Eye (tissue), 1 donor: ENCODE measurements at regions not wholly inside any gene's neighbourhood (a gene's known extent, or its start where the extent isn't known, plus 50 kb on each side); places are given as distances from the start of the nearest gene placed in this dataset.

Source experiments
- DNase-seq: peaks from one replicate; pipeline ENCODE4 v3.0.0-alpha.2; 2015

- no peak for DNase-seq
Measured at GRCh38 chr18:22628795-22629510, 211.2 kb upstream of the CTAGE1 start.

- no peak for DNase-seq
Measured at GRCh38 chr18:22630980-22631379, 213.3 kb upstream of the CTAGE1 start.

- no peak for DNase-seq
Measured at GRCh38 chr18:22632191-22632590, 214.5 kb upstream of the CTAGE1 start.

GRCh38 chr18:22634464-22634863, 216.7 kb upstream of the CTAGE1 start:
- DNase-seq, result no peak

GRCh38 chr18:22637787-22638186, 220.1 kb upstream of the CTAGE1 start:
- no peak for DNase-seq

- no peak for DNase-seq
Measured at GRCh38 chr18:22639026-22639463, 221.3 kb upstream of the CTAGE1 start.

- no peak for DNase-seq
Measured at GRCh38 chr18:22639561-22639960, 221.8 kb upstream of the CTAGE1 start.

- DNase-seq, result no peak
Measured at GRCh38 chr18:22640281-22640842, 222.6 kb upstream of the CTAGE1 start.

- DNase-seq, result no peak
Measured at GRCh38 chr18:22641958-22642357, 224.2 kb upstream of the CTAGE1 start.

- no peak for DNase-seq
Measured at GRCh38 chr18:22643731-22644130, 226.0 kb upstream of the CTAGE1 start.

- no peak for DNase-seq
Measured at GRCh38 chr18:22650247-22650646, 232.5 kb upstream of the CTAGE1 start.

- no peak for DNase-seq
Measured at GRCh38 chr18:22657619-22658018, 239.9 kb upstream of the CTAGE1 start.

- no peak for DNase-seq
Measured at GRCh38 chr18:22658318-22658717, 240.6 kb upstream of the CTAGE1 start.

- no peak for DNase-seq
Measured at GRCh38 chr18:22663378-22663777, 245.7 kb upstream of the CTAGE1 start.

GRCh38 chr18:22666411-22666940, 248.8 kb upstream of the CTAGE1 start:
- DNase-seq, result no peak

- DNase-seq, result no peak
Measured at GRCh38 chr18:22667156-22667555, 249.4 kb upstream of the CTAGE1 start.

GRCh38 chr18:22667616-22668422, 250.1 kb upstream of the CTAGE1 start:
- DNase-seq, result no peak

GRCh38 chr18:22668496-22668895, 250.8 kb upstream of the CTAGE1 start:
- DNase-seq, result no peak

GRCh38 chr18:22670914-22671313, 253.2 kb upstream of the CTAGE1 start:
- no peak for DNase-seq

GRCh38 chr18:22673182-22673862, 255.6 kb upstream of the CTAGE1 start:
- DNase-seq, result no peak

- DNase-seq, result no peak
Measured at GRCh38 chr18:22674272-22674671, 256.6 kb upstream of the CTAGE1 start.

GRCh38 chr18:22675006-22675405, 257.3 kb upstream of the CTAGE1 start:
- DNase-seq, result no peak

GRCh38 chr18:22676423-22676822, 256.7 kb upstream of the RBBP8 start:
- DNase-seq, result no peak
